CD4-positive, CD25-positive, alpha-beta regulatory T cell (primary cell): ENCODE measurements at regions not wholly inside any gene's neighbourhood (a gene's known extent, or its start where the extent isn't known, plus 50 kb on each side); places are given as distances from the start of the nearest gene placed in this dataset.
A peak's percentile ranks its signal among the peaks of the same experiment; 100 is the strongest.

Experiments
- ATAC-seq, 2 donors: fragments of 150-1000 bp; cut with Tn5 transposase; one replicate each; pipeline ENCODE4 v1.10.0; 2021; ENCODE audit warnings: low read depth in 2 of 2, moderate number of reproducible peaks in 2 of 2, moderate library complexity in 1 of 2
- DNase-seq, 3 donors: peaks; one replicate each; pipeline versions ENCODE4 v3.0.0 to v3.0.0-alpha.2; 2012 to 2022; ENCODE audit warnings: mixed read lengths in 1 of 3
- H3K27ac ChIP-seq: one replicate; pipeline ENCODE4 v1.7.0; 2013; ENCODE audit warnings: mild to moderate bottlenecking, low read length; ENCODE audit not compliant: insufficient read depth, poor library complexity, severe bottlenecking
- H3K27me3 ChIP-seq: one replicate; pipeline ENCODE4 v1.7.0; 2013; ENCODE audit warnings: low read length; ENCODE audit not compliant: control insufficient read depth, insufficient read depth
- H3K36me3 ChIP-seq: one replicate; pipeline ENCODE4 v1.7.0; 2013; ENCODE audit warnings: mild to moderate bottlenecking, low read length, moderate library complexity; ENCODE audit not compliant: control insufficient read depth, insufficient read depth
- H3K4me1 ChIP-seq: 2 replicates; pipeline ENCODE4 v1.7.0; 2013; ENCODE audit warnings: mild to moderate bottlenecking, low read length; ENCODE audit not compliant: insufficient read depth, control insufficient read depth, poor library complexity, severe bottlenecking
- H3K4me3 ChIP-seq: one replicate; pipeline ENCODE4 v1.7.0; 2013; ENCODE audit warnings: low read depth, mild to moderate bottlenecking, low read length, moderate library complexity
- H3K9me3 ChIP-seq, 2 experiments: 1 replicate in 1 of 2; 2 replicates in 1 of 2; pipeline ENCODE4 v1.7.0; 2013; ENCODE audit warnings: low read length in 2 of 2, mild to moderate bottlenecking in 1 of 2, moderate library complexity in 1 of 2; ENCODE audit not compliant: control insufficient read depth in 2 of 2
- H3K27ac Mint-ChIP-seq, 3 donors: one replicate each; pipeline ENCODE4 v1.8.0; 2020 to 2022; ENCODE audit warnings: mild to moderate bottlenecking in 3 of 3, mixed read lengths in 3 of 3, moderate library complexity in 2 of 3
- H3K27me3 Mint-ChIP-seq: one replicate; pipeline ENCODE4 v1.8.0; 2022; ENCODE audit warnings: mild to moderate bottlenecking, mixed read lengths
- H3K36me3 Mint-ChIP-seq: one replicate; pipeline ENCODE4 v1.8.0; 2020; ENCODE audit warnings: mixed read lengths
- H3K4me1 Mint-ChIP-seq, 4 donors: one replicate each; pipeline ENCODE4 v1.8.0; 2020 to 2022; ENCODE audit warnings: mixed read lengths in 4 of 4, mild to moderate bottlenecking in 1 of 4
- H3K4me3 Mint-ChIP-seq, 4 donors: one replicate each; pipeline ENCODE4 v1.8.0; 2020 to 2022; ENCODE audit warnings: mild to moderate bottlenecking in 4 of 4, mixed read lengths in 4 of 4, moderate library complexity in 3 of 4
- H3K9me3 Mint-ChIP-seq, 7 donors: one replicate each; pipeline ENCODE4 v1.8.0; 2020 to 2022; ENCODE audit warnings: mixed read lengths in 7 of 7, mild to moderate bottlenecking in 3 of 7, moderate library complexity in 2 of 7

- H3K4me1 Mint-ChIP-seq: no peaks in the 10 kb centered on the region
- no peak for ATAC-seq
- no peaks in the 10 kb centered on the region for H3K36me3 Mint-ChIP-seq
- Histone ChIP-seq H3K36me3 (no peaks in the 10 kb centered on the region), H3K27ac (no peak overlapping the region), H3K4me3 (no peak overlapping the region), H3K27me3 (no peaks in the 10 kb centered on the region), H3K9me3 (no peaks in the 10 kb centered on the region), H3K4me1 (no peaks in the 10 kb centered on the region)
- H3K4me3 Mint-ChIP-seq: no peak overlapping the region
- H3K27me3 Mint-ChIP-seq: no peaks in the 10 kb centered on the region
- DNase-seq: no peak
- H3K27ac Mint-ChIP-seq: no peak overlapping the region
- H3K9me3 Mint-ChIP-seq: peaks cover 0 to 19% (median 2%) of the 10 kb centered on the region in 7 donors
Observed at GRCh38 chr18:66958309-66958708, 354.4 kb upstream of the CDH19 start.

- H3K27me3 ChIP-seq: no peaks in the 10 kb centered on the region
- H3K27ac Mint-ChIP-seq: no peak overlapping the region
- no peaks in the 10 kb centered on the region for H3K9me3 ChIP-seq
- no peak for DNase-seq
- no peak for ATAC-seq
- H3K27ac ChIP-seq: no peak overlapping the region
- no peaks in the 10 kb centered on the region for H3K4me1 ChIP-seq
- no peaks in the 10 kb centered on the region for H3K27me3 Mint-ChIP-seq
- H3K36me3 ChIP-seq: no peaks in the 10 kb centered on the region
- H3K9me3 Mint-ChIP-seq: peaks cover 1 to 20% (median 5%) of the 10 kb centered on the region in 7 donors
- no peak overlapping the region for H3K4me3 Mint-ChIP-seq
- no peak overlapping the region for H3K4me3 ChIP-seq
- H3K36me3 Mint-ChIP-seq: no peaks in the 10 kb centered on the region
- no peaks in the 10 kb centered on the region for H3K4me1 Mint-ChIP-seq
Observed at GRCh38 chr18:66951750-66952149, 347.9 kb upstream of the CDH19 start.

- Mint-ChIP-seq H3K27me3 (no peaks in the 10 kb centered on the region), H3K4me1 (no peaks in the 10 kb centered on the region), H3K9me3 (peaks cover 1 to 14% (median 7%) of the 10 kb centered on the region in 7 donors), H3K27ac (peak overlapping the region in 1 of 3 donors; percentile 16), H3K4me3 (no peak overlapping the region), H3K36me3 (no peaks in the 10 kb centered on the region)
- H3K4me1 ChIP-seq: no peaks in the 10 kb centered on the region
- H3K9me3 ChIP-seq: no peaks in the 10 kb centered on the region
- H3K36me3 ChIP-seq: no peaks in the 10 kb centered on the region
- H3K4me3 ChIP-seq: no peak overlapping the region
- ATAC-seq: no peak
- H3K27me3 ChIP-seq: no peaks in the 10 kb centered on the region
- no peak for DNase-seq
- no peak overlapping the region for H3K27ac ChIP-seq
Observed at GRCh38 chr18:66949419-66949818, 345.5 kb upstream of the CDH19 start.

GRCh38 chr18:66937546-66937945 lies 333.7 kb upstream of the CDH19 start:
- Mint-ChIP-seq H3K9me3 (peaks cover 0 to 18% (median 4%) of the 10 kb centered on the region in 7 donors), H3K27ac (no peak overlapping the region), H3K27me3 (no peaks in the 10 kb centered on the region), H3K36me3 (no peaks in the 10 kb centered on the region), H3K4me1 (no peaks in the 10 kb centered on the region), H3K4me3 (no peak overlapping the region)
- no peaks in the 10 kb centered on the region for H3K4me1 ChIP-seq
- no peaks in the 10 kb centered on the region for H3K36me3 ChIP-seq
- H3K27ac ChIP-seq: no peak overlapping the region
- peaks cover 0 to 2% of the 10 kb centered on the region in 2 experiments for H3K9me3 ChIP-seq
- DNase-seq (no peak), ATAC-seq (no peak)
- no peak overlapping the region for H3K4me3 ChIP-seq
- no peaks in the 10 kb centered on the region for H3K27me3 ChIP-seq

GRCh38 chr18:66931010-66931409 lies 327.1 kb upstream of the CDH19 start:
- Mint-ChIP-seq H3K27ac (no peak overlapping the region), H3K9me3 (peaks cover 0 to 11% (median 5%) of the 10 kb centered on the region in 7 donors), H3K4me1 (no peaks in the 10 kb centered on the region), H3K36me3 (no peaks in the 10 kb centered on the region), H3K4me3 (no peak overlapping the region), H3K27me3 (no peaks in the 10 kb centered on the region)
- no peaks in the 10 kb centered on the region for H3K27me3 ChIP-seq
- peaks cover 0 to 6% of the 10 kb centered on the region in 2 experiments for H3K9me3 ChIP-seq
- no peak overlapping the region for H3K27ac ChIP-seq
- H3K4me3 ChIP-seq: no peak overlapping the region
- DNase-seq: no peak
- ATAC-seq: no peak
- no peaks in the 10 kb centered on the region for H3K4me1 ChIP-seq
- no peaks in the 10 kb centered on the region for H3K36me3 ChIP-seq

- no peaks in the 10 kb centered on the region for H3K4me1 ChIP-seq
- ATAC-seq: no peak
Observed at GRCh38 chr18:66916834-66917233, 312.9 kb upstream of the CDH19 start.

GRCh38 chr18:66900837-66901236 lies 296.9 kb upstream of the CDH19 start:
- Histone ChIP-seq H3K36me3 (no peaks in the 10 kb centered on the region), H3K4me3 (no peak overlapping the region), H3K9me3 (peaks cover 0 to 5% of the 10 kb centered on the region in 2 experiments), H3K4me1 (no peaks in the 10 kb centered on the region), H3K27me3 (no peaks in the 10 kb centered on the region), H3K27ac (no peak overlapping the region)
- DNase-seq: no peak
- peaks cover 0 to 22% (median 9%) of the 10 kb centered on the region in 7 donors for H3K9me3 Mint-ChIP-seq
- H3K27me3 Mint-ChIP-seq: no peaks in the 10 kb centered on the region
- no peaks in the 10 kb centered on the region for H3K36me3 Mint-ChIP-seq
- no peak for ATAC-seq
- no peak overlapping the region for H3K27ac Mint-ChIP-seq
- no peak overlapping the region for H3K4me3 Mint-ChIP-seq
- no peaks in the 10 kb centered on the region for H3K4me1 Mint-ChIP-seq

More at GRCh38 chr18:66916834-66917233, 312.9 kb upstream of the CDH19 start:
- Histone ChIP-seq H3K36me3 (no peaks in the 10 kb centered on the region), H3K4me3 (no peak overlapping the region), H3K27ac (no peak overlapping the region), H3K9me3 (no peaks in the 10 kb centered on the region), H3K27me3 (no peaks in the 10 kb centered on the region)
- Mint-ChIP-seq H3K27me3 (no peaks in the 10 kb centered on the region), H3K27ac (no peak overlapping the region), H3K9me3 (peaks cover 2 to 12% (median 6%) of the 10 kb centered on the region in 7 donors), H3K4me1 (no peaks in the 10 kb centered on the region), H3K36me3 (no peaks in the 10 kb centered on the region), H3K4me3 (no peak overlapping the region)
- DNase-seq: no peak

- Mint-ChIP-seq H3K9me3 (peaks cover 0 to 10% (median 5%) of the 10 kb centered on the region in 7 donors), H3K27ac (no peak overlapping the region), H3K27me3 (no peaks in the 10 kb centered on the region)
Observed at GRCh38 chr18:66895631-66896030, 291.7 kb upstream of the CDH19 start.

More at GRCh38 chr18:66895631-66896030, 291.7 kb upstream of the CDH19 start:
- no peaks in the 10 kb centered on the region for H3K4me1 ChIP-seq
- H3K4me3 ChIP-seq: no peak overlapping the region
- Mint-ChIP-seq H3K36me3 (no peaks in the 10 kb centered on the region), H3K4me1 (no peaks in the 10 kb centered on the region), H3K4me3 (no peak overlapping the region)
- DNase-seq (no peak), ATAC-seq (no peak)
- peaks cover 0 to 7% of the 10 kb centered on the region in 2 experiments for H3K9me3 ChIP-seq
- H3K27me3 ChIP-seq: no peaks in the 10 kb centered on the region
- no peaks in the 10 kb centered on the region for H3K36me3 ChIP-seq
- H3K27ac ChIP-seq: no peak overlapping the region
